ENCODE measurements at regions not wholly inside any gene's neighbourhood (a gene's known extent, or its start where the extent isn't known, plus 50 kb on each side); places are given as distances from the start of the nearest gene placed in this dataset.

- TF ChIP-seq CTCF (IDR thresholded peaks at IDR 0.05), result no peak
- ATAC-seq (no peak), DNase-seq (no peak)
- H3K27ac ChIP-seq, result no peak overlapping the region
- no peaks in the 10 kb centered on the region for H3K36me3 ChIP-seq (ENCODE audit: insufficient read depth in 1 of 2, low read depth in 1 of 2)
- 93 to 99% (median 94%) methylated on average over 2 of the region's 2 CpGs for WGBS, 3 donors
- H3K9me3 ChIP-seq, result no peaks in the 10 kb centered on the region
- H3K27me3 ChIP-seq (ENCODE audit: insufficient read depth in 3 of 3, low read length in 2 of 3), result no peaks in the 10 kb centered on the region
- H3K4me3 ChIP-seq, result no peak overlapping the region
- H3K4me1 ChIP-seq, result no peaks in the 10 kb centered on the region
- intact Hi-C loops (cut with DNase I), result no loop called here
Observed at GRCh38 chr3:40852712-40853111, 328.0 kb downstream of the ZNF621 start.

- Histone ChIP-seq H3K27me3 (ENCODE audit: insufficient read depth in 3 of 3, low read length in 2 of 3) (no peaks in the 10 kb centered on the region), H3K4me1 (no peaks in the 10 kb centered on the region), H3K4me3 (no peak overlapping the region), H3K36me3 (ENCODE audit: insufficient read depth in 1 of 2, low read depth in 1 of 2) (no peaks in the 10 kb centered on the region), H3K9me3 (no peaks in the 10 kb centered on the region), H3K27ac (no peak overlapping the region)
- TF ChIP-seq CTCF (IDR thresholded peaks at IDR 0.05), result no peak
- intact Hi-C loops (cut with DNase I), result no loop called here
- DNase-seq (no peak), ATAC-seq (no peak)
- WGBS, 3 donors, result 80 to 82% (median 82%) methylated on average over 4 of the region's 4 CpGs
Observed at GRCh38 chr3:40853474-40853873, 328.7 kb downstream of the ZNF621 start.

- H3K4me3 ChIP-seq, result no peak overlapping the region
- no peaks in the 10 kb centered on the region for H3K4me1 ChIP-seq
- intact Hi-C loops (cut with DNase I), result no loop called here
- H3K36me3 ChIP-seq (ENCODE audit: insufficient read depth in 1 of 2, low read depth in 1 of 2), result no peaks in the 10 kb centered on the region
- no peaks in the 10 kb centered on the region for H3K9me3 ChIP-seq
- ATAC-seq (no peak), DNase-seq (no peak)
- H3K27ac ChIP-seq, result no peak overlapping the region
- WGBS, 3 donors, result 68 to 100% (median 79%) methylated on average over 1 of the region's 1 CpG
- no peaks in the 10 kb centered on the region for H3K27me3 ChIP-seq (ENCODE audit: insufficient read depth in 3 of 3, low read length in 2 of 3)
- no peak for TF ChIP-seq CTCF (IDR thresholded peaks at IDR 0.05)
Observed at GRCh38 chr3:40855871-40856270, 331.1 kb downstream of the ZNF621 start.

- DNase-seq (no peak), ATAC-seq (no peak)
- no peak overlapping the region for H3K4me3 ChIP-seq
- no peaks in the 10 kb centered on the region for H3K27me3 ChIP-seq (ENCODE audit: insufficient read depth in 3 of 3, low read length in 2 of 3)
- no peaks in the 10 kb centered on the region for H3K36me3 ChIP-seq (ENCODE audit: insufficient read depth in 1 of 2, low read depth in 1 of 2)
- no peaks in the 10 kb centered on the region for H3K4me1 ChIP-seq
- intact Hi-C loops (cut with DNase I), result no loop called here
- TF ChIP-seq CTCF (IDR thresholded peaks at IDR 0.05), result no peak
- H3K9me3 ChIP-seq, result no peaks in the 10 kb centered on the region
- H3K27ac ChIP-seq, result no peak overlapping the region
- WGBS, 3 donors, result 63 to 75% (median 70%) methylated on average over 7 of the region's 7 CpGs
Observed at GRCh38 chr3:40858364-40859115, 333.8 kb downstream of the ZNF621 start.

DNA sequence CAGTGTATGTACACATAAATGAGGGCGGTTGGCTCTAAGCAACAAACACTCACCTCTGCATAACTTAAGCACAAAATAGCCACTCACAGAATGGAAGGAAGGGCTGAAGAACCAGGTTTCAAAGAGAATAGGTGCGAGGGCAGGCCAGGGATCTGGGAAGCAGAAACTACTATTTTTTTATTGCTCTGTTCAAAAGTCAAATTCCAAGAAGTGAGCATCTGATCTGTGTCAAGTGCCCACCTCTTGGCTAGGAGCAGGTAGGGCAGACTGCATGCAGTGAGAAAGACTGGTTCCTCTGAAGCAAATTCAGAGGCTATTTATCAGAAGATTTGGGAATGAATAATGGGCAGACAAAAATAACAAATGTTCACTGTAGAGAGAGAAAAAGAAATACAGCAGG lies 336.4 kb upstream of the CTNNB1 start:
- Histone ChIP-seq H3K36me3 (ENCODE audit: insufficient read depth in 1 of 2, low read depth in 1 of 2) (no peaks in the 10 kb centered on the region), H3K9me3 (no peaks in the 10 kb centered on the region), H3K4me3 (no peak overlapping the region), H3K27ac (no peak overlapping the region), H3K27me3 (ENCODE audit: insufficient read depth in 3 of 3, low read length in 2 of 3) (no peaks in the 10 kb centered on the region), H3K4me1 (no peaks in the 10 kb centered on the region)
- intact Hi-C loops (cut with DNase I), result no loop called here
- no peak for DNase-seq
- no peak for TF ChIP-seq CTCF (IDR thresholded peaks at IDR 0.05)
- no peak for ATAC-seq
- WGBS, 3 donors, result 94 to 98% (median 97%) methylated on average over 2 of the region's 2 CpGs
